K562 (cell line): ENCODE measurements at regions not wholly inside any gene's neighbourhood (a gene's known extent, or its start where the extent isn't known, plus 50 kb on each side); places are given as distances from the start of the nearest gene placed in this dataset.

ENCODE experiments used
- ATAC-seq: fragments of 200-7000 bp; cut with Tn5 transposase; 3 replicates; pipeline ENCODE4 v1.9.1; 2020; ENCODE audit warnings: moderate library complexity
- BruUV-seq: library from RNA; stranded (reverse); fragments of 400-500 nt; replicated peaks from 2 replicates; lab custom pipeline; 2021; lab: Mats Ljungman, UMichigan
- CTCF ChIA-PET: fragments of 300-600 bp; formaldehyde crosslinking; extraction: SDS; loops from one replicate; lab custom pipeline; 2021; ENCODE audit warnings: low intra/inter-chr PET ratio; lab: Yijun Ruan, JAX
- POLR2A ChIA-PET: fragments of 300-600, 350-650 bp; sonication (Branson Sonifier 250); formaldehyde crosslinking; extraction: SDS; loops from one replicate; lab custom pipeline; 2021; ENCODE audit warnings: antibody characterized with exemption, inconsistent platforms; lab: Yijun Ruan, JAX
- DNase-seq, 4 experiments: peaks; one replicate each; pipeline versions ENCODE4 v3.0.0 to v3.0.0-alpha.2; 2011 to 2018; ENCODE audit warnings: low spot score in 3 of 4, mixed read lengths in 3 of 4; ENCODE audit errors: extremely low read depth in 1 of 4
- FAIRE-seq: peaks from 2 replicates; lab custom pipeline; 2011; peaks lifted over from hg19 to GRCh38; lab: Jason Lieb, UNC
- H2AFZ ChIP-seq: 2 replicates; pipeline ENCODE4 v1.6.0; 2011; ENCODE audit warnings: low read depth, low read length, control low read depth, inconsistent platforms
- H3K27ac ChIP-seq: fragments of 200-600 bp; 3 replicates; pipeline ENCODE4 v1.8.0; 2011; ENCODE audit warnings: low read depth, mild to moderate bottlenecking, control low read depth, inconsistent platforms, low read length, moderate library complexity, mixed read lengths; ENCODE audit errors: extremely low read depth
- H3K27me3 ChIP-seq, 2 experiments: fragments of 300-600 bp in 1 of 2; 2 replicates in 1 of 2; 3 replicates in 1 of 2; pipeline versions ENCODE4 v1.6.0 to v1.8.0; 2011; ENCODE audit warnings: inconsistent platforms in 2 of 2, low read length in 2 of 2, mild to moderate bottlenecking in 1 of 2, mixed read lengths in 1 of 2, moderate library complexity in 1 of 2; ENCODE audit not compliant: control insufficient read depth in 2 of 2, insufficient read depth in 2 of 2
- H3K36me3 ChIP-seq: fragments of 300-600 bp; 3 replicates; pipeline ENCODE4 v1.8.0; 2011; ENCODE audit warnings: mild to moderate bottlenecking, low read length, inconsistent platforms; ENCODE audit not compliant: control insufficient read depth, insufficient read depth
- H3K4me1 ChIP-seq, 2 experiments: fragments of 200-600 bp in 1 of 2; replicated peaks in 1 of 2; 2 replicates in 1 of 2; 3 replicates in 1 of 2; pipeline versions ENCODE4 v1.5.1 to v1.8.0; 2011; ENCODE audit warnings: inconsistent platforms in 2 of 2, low read length in 2 of 2, mild to moderate bottlenecking in 1 of 2, mixed read lengths in 1 of 2, moderate library complexity in 1 of 2; ENCODE audit not compliant: control insufficient read depth in 2 of 2, insufficient read depth in 2 of 2
- H3K4me2 ChIP-seq: 2 replicates; pipeline ENCODE4 v1.6.1; 2011; ENCODE audit warnings: low read length, control low read depth, inconsistent platforms, mixed read lengths; ENCODE audit not compliant: insufficient read depth
- H3K4me3 ChIP-seq: fragments of 200-600 bp; sonication (generic), shearing (Covaris generic); 2 replicates; pipeline ENCODE4 v1.5.1; 2016; ENCODE audit warnings: control low read depth, inconsistent platforms
- H3K79me2 ChIP-seq: fragments of 200-600 bp; 3 replicates; pipeline ENCODE4 v1.8.0; 2011; ENCODE audit warnings: low read length, inconsistent platforms; ENCODE audit not compliant: control insufficient read depth, insufficient read depth
- H3K9ac ChIP-seq, 2 experiments: 2 replicates each; pipeline versions ENCODE4 v1.6.0 to v1.6.1; 2011; ENCODE audit warnings: low read depth in 2 of 2, low read length in 2 of 2, control low read depth in 1 of 2, inconsistent platforms in 1 of 2, mild to moderate bottlenecking in 1 of 2, mixed read lengths in 1 of 2; ENCODE audit not compliant: insufficient read depth in 1 of 2
- H3K9me1 ChIP-seq: one replicate; pipeline ENCODE4 v1.6.0; 2011; ENCODE audit warnings: inconsistent platforms, mild to moderate bottlenecking, low read length, moderate library complexity; ENCODE audit not compliant: control insufficient read depth, insufficient read depth
- H3K9me3 ChIP-seq: replicated peaks from 2 replicates; pipeline ENCODE4 v1.5.1; 2011; ENCODE audit warnings: low read depth, low read length, inconsistent platforms; ENCODE audit not compliant: control insufficient read depth, insufficient read depth
- H4K20me1 ChIP-seq: replicated peaks from 2 replicates; pipeline ENCODE4 v1.6.1; 2011; ENCODE audit warnings: low read length, inconsistent platforms, mixed read lengths; ENCODE audit not compliant: control insufficient read depth, insufficient read depth
- ARHGAP35 ChIP-seq: fragments of 450-650 bp; IDR thresholded peaks from 2 replicates; pipeline ENCODE4 v1.6.1; 2018; ENCODE audit not compliant: partially characterized antibody
- ESRRA ChIP-seq: fragments of 450-650 bp; IDR thresholded peaks from 2 replicates; pipeline ENCODE4 v1.6.1; 2014; ENCODE audit warnings: low read depth, mild to moderate bottlenecking, moderate library complexity, borderline replicate concordance
- MEF2A ChIP-seq: IDR thresholded peaks from 2 replicates; pipeline ENCODE4 v1.6.1; 2011; ENCODE audit warnings: low read depth, mild to moderate bottlenecking, low read length, moderate library complexity; ENCODE audit not compliant: control insufficient read depth
- NUFIP1 ChIP-seq: fragments of 450-650 bp; IDR thresholded peaks from 2 replicates; pipeline ENCODE4 v1.6.1; 2018; ENCODE audit not compliant: partially characterized antibody
- OTX1 ChIP-seq: fragments of 450-650 bp; formaldehyde crosslinking; IDR thresholded peaks from 2 replicates; pipeline ENCODE4 v1.4.0; 2022; ENCODE audit warnings: mild to moderate bottlenecking
- TCFL5 ChIP-seq: fragments of 250-450 bp; sonication (Bioruptor Pico); conservative IDR thresholded peaks from 2 replicates; pipeline ENCODE4 v1.6.1; 2021; ENCODE audit warnings: mild to moderate bottlenecking, moderate library complexity, matching md5 sums
- ZBTB12 ChIP-seq: fragments of 250-450 bp; sonication (Bioruptor Pico); IDR thresholded peaks from 2 replicates; pipeline ENCODE4 v1.4.0; 2020
- ZFX ChIP-seq: sonication (generic); formaldehyde crosslinking; IDR thresholded peaks from 2 replicates; pipeline ENCODE4 v1.8.0; 2022; ENCODE audit warnings: mild to moderate bottlenecking, missing genetic modification reagents, moderate library complexity
- ZNF280B ChIP-seq: fragments of 250-450 bp; sonication (Bioruptor Pico); IDR thresholded peaks from 2 replicates; pipeline ENCODE4 v1.5.1; 2021; ENCODE audit warnings: mild to moderate bottlenecking
- ZNF668 ChIP-seq: fragments of 250-450 bp; sonication (Bioruptor Pico); IDR thresholded peaks from 2 replicates; pipeline ENCODE4 v1.8.0; 2022; ENCODE audit warnings: mild to moderate bottlenecking, inconsistent platforms
- ZNF785 ChIP-seq: fragments of 250-450 bp; sonication (Bioruptor Pico); IDR thresholded peaks from 2 replicates; pipeline ENCODE4 v1.4.0; 2020; ENCODE audit warnings: mild to moderate bottlenecking
- ZNF79 ChIP-seq: fragments of 250-450 bp; sonication (Bioruptor Pico); IDR thresholded peaks from 2 replicates; pipeline ENCODE4 v1.4.0; 2020; ENCODE audit warnings: low read depth, mild to moderate bottlenecking, moderate library complexity
- ZSCAN29 ChIP-seq: fragments of 450-650 bp; IDR thresholded peaks from 2 replicates; pipeline ENCODE4 v1.6.1; 2017
- WGBS: fragments of 100-300 bp; shearing (Covaris generic); methylation state at CpG from one replicate; pipeline ENCODE4 v1.1.6; 2016; ENCODE audit warnings: low coverage, mixed read lengths; ENCODE audit not compliant: insufficient coverage; ENCODE audit errors: missing lambda C conversion rate; 5-methylcytosine and 5-hydroxymethylcytosine counted together
- in situ Hi-C: fragments of 300-500 bp; cut with MboI; formaldehyde crosslinking; loops from 4 replicates; pipeline ENCODE4 v1.15.0; 2018; ENCODE audit warnings: inconsistent platforms, mixed read lengths
- intact Hi-C: fragments of 100-400 bp; cut with micrococcal nuclease; formaldehyde crosslinking; loops from 2 replicates; pipeline ENCODE4 v1.14.2; 2022

- no TSS peak for BruUV-seq
- Histone ChIP-seq H3K9me1 (no peaks in the 10 kb centered on the region), H2AFZ (no peak overlapping the region), H3K36me3 (no peaks in the 10 kb centered on the region), H4K20me1 (no peaks in the 10 kb centered on the region), H3K9me3 (no peaks in the 10 kb centered on the region), H3K4me1 (no peaks in the 10 kb centered on the region), H3K79me2 (no peaks in the 10 kb centered on the region), H3K4me3 (no peak overlapping the region), H3K4me2 (no peak overlapping the region), H3K27me3 (no peaks in the 10 kb centered on the region), H3K9ac (no peak overlapping the region), H3K27ac (no peak overlapping the region)
- ATAC-seq: no peak
- 0% methylated on average over 5 of the region's 5 CpGs for WGBS
- DNase-seq: no peak
- intact Hi-C loops (no loop called here), in situ Hi-C loops (no loop called here)
- FAIRE-seq: no peak
- no peak for TF ChIP-seq OTX1 (CRISPR knock-in tag)
- TF ChIP-seq ARHGAP35: no peak
- TF ChIP-seq ESRRA: no peak
- TF ChIP-seq MEF2A: no peak
- no peak for TF ChIP-seq TCFL5 (CRISPR knock-in tag)
- no peak for TF ChIP-seq ZNF280B (CRISPR knock-in tag)
- TF ChIP-seq ZSCAN29: no peak
- no peak for TF ChIP-seq ZBTB12
- no peak for TF ChIP-seq ZNF785 (CRISPR knock-in tag)
- TF ChIP-seq NUFIP1: no peak
- TF ChIP-seq ZNF79 (CRISPR knock-in tag): no peak
- TF ChIP-seq ZFX (CRISPR knock-in tag): no peak
- no peak for TF ChIP-seq ZNF668 (CRISPR knock-in tag)
- POLR2A ChIA-PET: no interaction called here
- CTCF ChIA-PET: no interaction called here
Observed at GRCh38 chr5:4182144-4182543, 586.5 kb downstream of the IRX1 start.
